ENCODE measurements at regions not wholly inside any gene's neighbourhood (a gene's known extent, or its start where the extent isn't known, plus 50 kb on each side); places are given as distances from the start of the nearest gene placed in this dataset.

DNA sequence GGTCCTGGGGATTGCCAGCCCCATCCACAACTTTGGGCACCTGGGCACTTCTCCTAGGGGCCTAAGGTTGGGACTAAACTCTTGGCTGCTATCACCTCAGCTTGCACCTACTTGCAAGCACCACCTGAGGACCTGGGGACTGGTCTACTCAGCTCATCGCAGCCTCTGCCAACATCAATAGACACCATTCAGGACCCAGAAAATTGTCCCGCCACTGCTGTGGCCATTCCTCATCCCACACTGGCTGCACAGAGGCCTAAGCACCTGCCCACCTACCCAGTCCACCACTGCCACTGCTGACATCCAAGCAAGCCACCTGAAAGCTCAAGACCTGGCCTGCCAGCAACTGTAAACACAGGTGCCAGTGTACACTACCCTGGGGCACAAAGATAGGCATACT lies 234.1 kb downstream of the STK31 start:
- TF ChIP-seq CTCF (IDR thresholded peaks at IDR 0.05) (no peak), TAF1 (IDR thresholded peaks at IDR 0.05; ENCODE audit: borderline replicate concordance, low read depth, low read length) (no peak), RAD21 (IDR thresholded peaks at IDR 0.05; ENCODE audit: low read length) (no peak), MAX (IDR thresholded peaks at IDR 0.05; ENCODE audit: low read depth) (no peak), FOXM1 (IDR thresholded peaks at IDR 0.05; ENCODE audit: low read depth) (no peak), NFIC (IDR thresholded peaks at IDR 0.05; ENCODE audit: borderline replicate concordance) (no peak)
- TF ChIP-seq, protein P1, sequence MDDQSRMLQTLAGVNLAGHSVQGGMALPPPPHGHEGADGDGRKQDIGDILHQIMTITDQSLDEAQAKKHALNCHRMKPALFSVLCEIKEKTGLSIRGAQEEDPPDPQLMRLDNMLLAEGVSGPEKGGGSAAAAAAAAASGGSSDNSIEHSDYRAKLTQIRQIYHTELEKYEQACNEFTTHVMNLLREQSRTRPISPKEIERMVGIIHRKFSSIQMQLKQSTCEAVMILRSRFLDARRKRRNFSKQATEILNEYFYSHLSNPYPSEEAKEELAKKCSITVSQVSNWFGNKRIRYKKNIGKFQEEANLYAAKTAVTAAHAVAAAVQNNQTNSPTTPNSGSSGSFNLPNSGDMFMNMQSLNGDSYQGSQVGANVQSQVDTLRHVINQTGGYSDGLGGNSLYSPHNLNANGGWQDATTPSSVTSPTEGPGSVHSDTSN (IDR thresholded peaks at IDR 0.05): no peak

Data from SK-N-SH (cell line).